ENCODE measurements at regions not wholly inside any gene's neighbourhood (a gene's known extent, or its start where the extent isn't known, plus 50 kb on each side); places are given as distances from the start of the nearest gene placed in this dataset.

- TF ChIP-seq, protein P1, sequence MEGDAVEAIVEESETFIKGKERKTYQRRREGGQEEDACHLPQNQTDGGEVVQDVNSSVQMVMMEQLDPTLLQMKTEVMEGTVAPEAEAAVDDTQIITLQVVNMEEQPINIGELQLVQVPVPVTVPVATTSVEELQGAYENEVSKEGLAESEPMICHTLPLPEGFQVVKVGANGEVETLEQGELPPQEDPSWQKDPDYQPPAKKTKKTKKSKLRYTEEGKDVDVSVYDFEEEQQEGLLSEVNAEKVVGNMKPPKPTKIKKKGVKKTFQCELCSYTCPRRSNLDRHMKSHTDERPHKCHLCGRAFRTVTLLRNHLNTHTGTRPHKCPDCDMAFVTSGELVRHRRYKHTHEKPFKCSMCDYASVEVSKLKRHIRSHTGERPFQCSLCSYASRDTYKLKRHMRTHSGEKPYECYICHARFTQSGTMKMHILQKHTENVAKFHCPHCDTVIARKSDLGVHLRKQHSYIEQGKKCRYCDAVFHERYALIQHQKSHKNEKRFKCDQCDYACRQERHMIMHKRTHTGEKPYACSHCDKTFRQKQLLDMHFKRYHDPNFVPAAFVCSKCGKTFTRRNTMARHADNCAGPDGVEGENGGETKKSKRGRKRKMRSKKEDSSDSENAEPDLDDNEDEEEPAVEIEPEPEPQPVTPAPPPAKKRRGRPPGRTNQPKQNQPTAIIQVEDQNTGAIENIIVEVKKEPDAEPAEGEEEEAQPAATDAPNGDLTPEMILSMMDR (conservative IDR thresholded peaks at IDR 0.05; ENCODE audit: low read depth, low read length), result no peak
- no peak for TF ChIP-seq EZH2 (IDR thresholded peaks at IDR 0.05; ENCODE audit: borderline replicate concordance, low read depth, low read length, poor library complexity, severe bottlenecking)
Observed at GRCh38 chr4:66555301-66555700, 885.0 kb upstream of the EPHA5 start.
